GM23248 (cell line): ENCODE measurements at regions not wholly inside any gene's neighbourhood (a gene's known extent, or its start where the extent isn't known, plus 50 kb on each side); places are given as distances from the start of the nearest gene placed in this dataset.

Experiments used
- DNase-seq: peaks from one replicate; pipeline ENCODE4 v3.0.0-alpha.2; 2015
- H2AFZ ChIP-seq: fragments of 200-600 bp; sonication (generic); 2 replicates; pipeline ENCODE4 v1.6.1; 2016; ENCODE audit warnings: antibody characterized with exemption
- H3F3A ChIP-seq: fragments of 200-600 bp; sonication (generic); 2 replicates; pipeline ENCODE4 v1.6.1; 2016; ENCODE audit warnings: mild to moderate bottlenecking, antibody characterized with exemption, mixed run types; ENCODE audit not compliant: insufficient read depth
- H3K27ac ChIP-seq: fragments of 200-600 bp; sonication (generic); 2 replicates; pipeline ENCODE4 v1.5.1; 2016; ENCODE audit warnings: mild to moderate bottlenecking
- H3K27me3 ChIP-seq: fragments of 200-600 bp; sonication (generic); replicated peaks from 2 replicates; pipeline ENCODE4 v1.6.1; 2016; ENCODE audit warnings: mild to moderate bottlenecking; ENCODE audit not compliant: insufficient read depth
- H3K36me3 ChIP-seq: fragments of 200-600 bp; sonication (generic); 2 replicates; pipeline ENCODE4 v1.6.1; 2016; ENCODE audit warnings: low read depth, mild to moderate bottlenecking
- H3K4me1 ChIP-seq: fragments of 200-600 bp; sonication (generic); 2 replicates; pipeline ENCODE4 v1.6.1; 2016; ENCODE audit warnings: mild to moderate bottlenecking; ENCODE audit not compliant: insufficient read depth
- H3K4me2 ChIP-seq: fragments of 200-600 bp; sonication (generic); one replicate; pipeline ENCODE4 v1.6.1; 2016; ENCODE audit warnings: mild to moderate bottlenecking; ENCODE audit not compliant: unreplicated experiment
- H3K4me3 ChIP-seq: fragments of 200-600 bp; sonication (generic); 2 replicates; pipeline ENCODE4 v1.5.1; 2016; ENCODE audit warnings: mild to moderate bottlenecking
- H3K79me2 ChIP-seq: fragments of 200-600 bp; sonication (generic); 2 replicates; pipeline ENCODE4 v1.6.1; 2016; ENCODE audit warnings: mild to moderate bottlenecking; ENCODE audit not compliant: insufficient read depth
- H3K9ac ChIP-seq: fragments of 200-600 bp; sonication (generic); 2 replicates; pipeline ENCODE4 v1.6.1; 2016; ENCODE audit warnings: mild to moderate bottlenecking
- H3K9me2 ChIP-seq: fragments of 200-600 bp; sonication (generic); 2 replicates; pipeline ENCODE4 v1.6.1; 2016; ENCODE audit warnings: mixed run types, mild to moderate bottlenecking, moderate library complexity; ENCODE audit not compliant: insufficient read depth
- H3K9me3 ChIP-seq: fragments of 200-600 bp; sonication (generic); one replicate; pipeline ENCODE4 v1.6.1; 2017; ENCODE audit warnings: low read depth
- H4K20me1 ChIP-seq: fragments of 200-600 bp; sonication (generic); 2 replicates; pipeline ENCODE4 v1.6.0; 2016; ENCODE audit not compliant: insufficient read depth
- EZH2 ChIP-seq: fragments of 200-600 bp; sonication (generic); IDR thresholded peaks from 2 replicates; pipeline ENCODE4 v1.6.1; 2018; ENCODE audit warnings: antibody characterized with exemption, mild to moderate bottlenecking; ENCODE audit not compliant: insufficient read depth, poor library complexity, severe bottlenecking
- EZH2phosphoT487 ChIP-seq: fragments of 200-600 bp; sonication (generic); IDR thresholded peaks from 2 replicates; pipeline ENCODE4 v1.6.1; 2018; ENCODE audit warnings: antibody characterized with exemption, moderate library complexity, mild to moderate bottlenecking, low read depth; ENCODE audit not compliant: insufficient read depth
- WGBS, 2 experiments: methylation state at CpG; one replicate each; pipeline ENCODE4 v1.1.6; 2015 to 2017; ENCODE audit warnings: low lambda C conversion rate in 2 of 2, low coverage in 1 of 2; ENCODE audit errors: missing lambda C conversion rate in 2 of 2; 5-methylcytosine and 5-hydroxymethylcytosine counted together
- in situ Hi-C: fragments of 300-500 bp; cut with MboI; formaldehyde crosslinking; loops from 2 replicates; pipeline ENCODE4 v1.15.0; 2020

- no peak for TF ChIP-seq EZH2
- TF ChIP-seq EZH2phosphoT487 = no peak
- Histone ChIP-seq H3K36me3 (no peaks in the 10 kb centered on the region), H3K9me2 (no peaks in the 10 kb centered on the region), H3K4me1 (no peaks in the 10 kb centered on the region), H3K27ac (no peak overlapping the region), H3F3A (no peaks in the 10 kb centered on the region), H3K79me2 (no peaks in the 10 kb centered on the region), H3K4me3 (no peak overlapping the region), H2AFZ (no peak overlapping the region), H3K4me2 (no peak overlapping the region), H4K20me1 (no peaks in the 10 kb centered on the region), H3K27me3 (no peaks in the 10 kb centered on the region; the same call in 1 of the 2 replicates), H3K9me3 (no peaks in the 10 kb centered on the region), H3K9ac (no peak overlapping the region)
- DNase-seq = no peak
- 76 to 90% methylated on average over 1 of the region's 1 CpG for WGBS, 2 experiments
- in situ Hi-C loops = no loop called here
Observed at GRCh38 chr18:56481751-56482150, 156.6 kb downstream of the TXNL1 start.

GRCh38 chr18:56479841-56480240 lies 158.6 kb downstream of the TXNL1 start:
- Histone ChIP-seq H3K79me2 (no peaks in the 10 kb centered on the region), H3K4me2 (no peak overlapping the region), H3K9me2 (no peaks in the 10 kb centered on the region), H3K27ac (no peak overlapping the region), H3K9me3 (no peaks in the 10 kb centered on the region), H3K4me3 (no peak overlapping the region), H3K4me1 (no peaks in the 10 kb centered on the region), H4K20me1 (no peaks in the 10 kb centered on the region), H3K9ac (no peak overlapping the region), H3K36me3 (no peaks in the 10 kb centered on the region), H3K27me3 (no peaks in the 10 kb centered on the region; the same call in 1 of the 2 replicates), H3F3A (no peaks in the 10 kb centered on the region), H2AFZ (no peak overlapping the region)
- 56 to 57% methylated on average over 3 of the region's 3 CpGs for WGBS, 2 experiments
- no peak for DNase-seq
- in situ Hi-C loops = no loop called here
- TF ChIP-seq EZH2phosphoT487 (no peak), EZH2 (no peak)

- TF ChIP-seq EZH2 (no peak), EZH2phosphoT487 (no peak)
- no peak overlapping the region for H3K4me2 ChIP-seq
- H3K4me1 ChIP-seq = no peaks in the 10 kb centered on the region
- no peak overlapping the region for H2AFZ ChIP-seq
- H4K20me1 ChIP-seq = no peaks in the 10 kb centered on the region
- no peak overlapping the region for H3K4me3 ChIP-seq
- in situ Hi-C loops = no loop called here
- H3K27ac ChIP-seq = no peak overlapping the region
- no peaks in the 10 kb centered on the region for H3F3A ChIP-seq
- H3K27me3 ChIP-seq = no peaks in the 10 kb centered on the region
- peak; percentile 27 for DNase-seq
- no peak overlapping the region for H3K9ac ChIP-seq
- no peaks in the 10 kb centered on the region for H3K36me3 ChIP-seq
- 3% methylated on average over 2 of the region's 2 CpGs for WGBS, 2 experiments
- no peaks in the 10 kb centered on the region for H3K9me2 ChIP-seq
- no peaks in the 10 kb centered on the region for H3K79me2 ChIP-seq
- H3K9me3 ChIP-seq = no peaks in the 10 kb centered on the region
Observed at GRCh38 chr18:56475250-56475649, 163.1 kb downstream of the TXNL1 start.

GRCh38 chr18:56473400-56474024 lies 164.9 kb downstream of the TXNL1 start:
- no peaks in the 10 kb centered on the region for H3K9me3 ChIP-seq
- no peak overlapping the region for H3K9ac ChIP-seq
- no peak for TF ChIP-seq EZH2phosphoT487
- no peak for TF ChIP-seq EZH2
- H3K4me3 ChIP-seq = no peak overlapping the region
- H3K36me3 ChIP-seq = no peaks in the 10 kb centered on the region
- no peaks in the 10 kb centered on the region for H3F3A ChIP-seq
- no peaks in the 10 kb centered on the region for H3K9me2 ChIP-seq
- H3K4me1 ChIP-seq = no peaks in the 10 kb centered on the region
- H3K79me2 ChIP-seq = no peaks in the 10 kb centered on the region
- H3K27me3 ChIP-seq = no peaks in the 10 kb centered on the region
- no peak overlapping the region for H2AFZ ChIP-seq
- no peak overlapping the region for H3K4me2 ChIP-seq
- in situ Hi-C loops = no loop called here
- DNase-seq = no peak
- no peaks in the 10 kb centered on the region for H4K20me1 ChIP-seq
- no peak overlapping the region for H3K27ac ChIP-seq
- 91 to 97% methylated on average over 8 of the region's 8 CpGs for WGBS, 2 experiments
